GM12875 (cell line): ENCODE measurements at regions not wholly inside any gene's neighbourhood (a gene's known extent, or its start where the extent isn't known, plus 50 kb on each side); places are given as distances from the start of the nearest gene placed in this dataset.

Experiments used
- H3K4me3 ChIP-seq: one replicate; pipeline ENCODE4 v1.5.1; 2011; ENCODE audit warnings: low read depth, low read length, control low read depth
- CTCF ChIP-seq: IDR thresholded peaks from 2 replicates; pipeline ENCODE4 v1.5.1; 2011; ENCODE audit warnings: low read depth, mild to moderate bottlenecking, control low read depth, inconsistent platforms, low read length, moderate library complexity, borderline replicate concordance; ENCODE audit not compliant: insufficient read depth

- H3K4me3 ChIP-seq = no peak overlapping the region
- TF ChIP-seq CTCF = no peak
These were observed 77.1 kb upstream of the SELENOP start for GRCh38 chr5:42888771-42889170.

GRCh38 chr5:42887575-42887974 lies 75.9 kb upstream of the SELENOP start:
- TF ChIP-seq CTCF = no peak
- no peak overlapping the region for H3K4me3 ChIP-seq

GRCh38 chr5:42887097-42887496 lies 75.4 kb upstream of the SELENOP start:
- no peak for TF ChIP-seq CTCF

GRCh38 chr5:42886635-42887034 lies 74.9 kb upstream of the SELENOP start:
- no peak overlapping the region for H3K4me3 ChIP-seq
- TF ChIP-seq CTCF = no peak

More at GRCh38 chr5:42887097-42887496, 75.4 kb upstream of the SELENOP start:
- no peak overlapping the region for H3K4me3 ChIP-seq

- no peak for TF ChIP-seq CTCF
- H3K4me3 ChIP-seq = no peak overlapping the region
These were observed 72.6 kb upstream of the SELENOP start for GRCh38 chr5:42884326-42884725.

GRCh38 chr5:42881416-42882117 lies 69.9 kb upstream of the SELENOP start:
- no peak for TF ChIP-seq CTCF
- no peak overlapping the region for H3K4me3 ChIP-seq

- no peak overlapping the region for H3K4me3 ChIP-seq
- TF ChIP-seq CTCF = no peak
These were observed 68.9 kb upstream of the SELENOP start for GRCh38 chr5:42880496-42881150.
